ENCODE measurements at regions not wholly inside any gene's neighbourhood (a gene's known extent, or its start where the extent isn't known, plus 50 kb on each side); places are given as distances from the start of the nearest gene placed in this dataset.

- DNase-seq (ENCODE audit: low read depth in 2 of 2), result no peak
Measured at GRCh38 chr5:8470489-8470888, 601.5 kb downstream of the MTRR start.

- no peak for DNase-seq (ENCODE audit: low read depth in 2 of 2)
Measured at GRCh38 chr5:8471581-8471980, 602.6 kb downstream of the MTRR start.

GRCh38 chr5:8473016-8473415 lies 604.1 kb downstream of the MTRR start:
- DNase-seq (ENCODE audit: low read depth in 2 of 2), result no peak

GRCh38 chr5:8473827-8474568 lies 605.0 kb downstream of the MTRR start:
- DNase-seq (ENCODE audit: low read depth in 2 of 2), result no peak

- no peak for DNase-seq (ENCODE audit: low read depth in 2 of 2)
Measured at GRCh38 chr5:8474569-8474930, 605.6 kb downstream of the MTRR start.

GRCh38 chr5:8478326-8478725 lies 609.4 kb downstream of the MTRR start:
- no peak for DNase-seq (ENCODE audit: low read depth in 2 of 2)

- DNase-seq (ENCODE audit: low read depth in 2 of 2), result no peak
Measured at GRCh38 chr5:8481007-8481406, 612.1 kb downstream of the MTRR start.

- no peak for DNase-seq (ENCODE audit: low read depth in 2 of 2)
Measured at GRCh38 chr5:8491254-8491653, 622.3 kb downstream of the MTRR start.

- no peak for DNase-seq (ENCODE audit: low read depth in 2 of 2)
Measured at GRCh38 chr5:8493176-8493575, 624.2 kb downstream of the MTRR start.

GRCh38 chr5:8500426-8500825 lies 631.5 kb downstream of the MTRR start:
- DNase-seq (ENCODE audit: low read depth in 2 of 2), result no peak

GRCh38 chr5:8505196-8505595 lies 636.2 kb downstream of the MTRR start:
- no peak for DNase-seq (ENCODE audit: low read depth in 2 of 2)

GRCh38 chr5:8508231-8508630 lies 639.3 kb downstream of the MTRR start:
- no peak for DNase-seq (ENCODE audit: low read depth in 2 of 2)

GRCh38 chr5:8516356-8516755 lies 647.4 kb downstream of the MTRR start:
- no peak for DNase-seq (ENCODE audit: low read depth in 2 of 2)

- no peak for DNase-seq (ENCODE audit: low read depth in 2 of 2)
Measured at GRCh38 chr5:8517456-8517855, 648.5 kb downstream of the MTRR start.

- DNase-seq (ENCODE audit: low read depth in 2 of 2), result no peak
Measured at GRCh38 chr5:8520917-8521316, 652.0 kb downstream of the MTRR start.

GRCh38 chr5:8521991-8522390 lies 653.0 kb downstream of the MTRR start:
- no peak for DNase-seq (ENCODE audit: low read depth in 2 of 2)

- no peak for DNase-seq (ENCODE audit: low read depth in 2 of 2)
Measured at GRCh38 chr5:8522646-8523045, 653.7 kb downstream of the MTRR start.

GRCh38 chr5:8523501-8523900 lies 654.6 kb downstream of the MTRR start:
- no peak for DNase-seq (ENCODE audit: low read depth in 2 of 2)

GRCh38 chr5:8525819-8526218 lies 656.9 kb downstream of the MTRR start:
- DNase-seq (ENCODE audit: low read depth in 2 of 2), result no peak

- no peak for DNase-seq (ENCODE audit: low read depth in 2 of 2)
Measured at GRCh38 chr5:8528106-8528505, 659.2 kb downstream of the MTRR start.

- DNase-seq (ENCODE audit: low read depth in 2 of 2), result no peak
Measured at GRCh38 chr5:8538821-8539220, 669.9 kb downstream of the MTRR start.

GRCh38 chr5:8540317-8540716 lies 671.4 kb downstream of the MTRR start:
- DNase-seq (ENCODE audit: low read depth in 2 of 2), result no peak

GRCh38 chr5:8550921-8551320 lies 682.0 kb downstream of the MTRR start:
- no peak for DNase-seq (ENCODE audit: low read depth in 2 of 2)

GRCh38 chr5:8553364-8553763 lies 684.4 kb downstream of the MTRR start:
- no peak for DNase-seq (ENCODE audit: low read depth in 2 of 2)
